ENCODE measurements at regions not wholly inside any gene's neighbourhood (a gene's known extent, or its start where the extent isn't known, plus 50 kb on each side); places are given as distances from the start of the nearest gene placed in this dataset.

DNA sequence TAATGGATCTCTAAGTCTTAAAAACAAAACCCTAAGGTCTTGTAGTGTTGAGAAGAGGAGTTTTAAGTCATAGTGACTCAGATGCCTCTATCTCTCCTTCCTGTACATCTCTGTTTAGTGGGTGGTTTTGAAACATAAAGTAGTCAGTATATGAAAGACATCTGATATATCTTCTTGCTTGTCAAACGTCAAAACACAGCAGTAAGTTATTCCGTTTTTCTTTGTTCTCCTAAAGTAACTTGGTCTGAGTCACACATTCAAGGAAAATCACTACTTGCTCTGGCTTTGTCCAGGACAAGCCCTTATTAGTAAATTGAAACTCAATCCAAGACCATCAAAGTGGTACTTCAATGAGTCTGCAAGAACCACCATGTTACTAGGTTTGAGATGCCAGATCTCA lies 1172.5 kb downstream of the BCL11B start:
- TF ChIP-seq JUN (IDR thresholded peaks at IDR 0.05; ENCODE audit: borderline replicate concordance, insufficient read depth, insufficient read length, low read depth) (no peak), POLR2A (IDR thresholded peaks at IDR 0.05; ENCODE audit: low read depth, low read length) (no peak), GATA2 (IDR thresholded peaks at IDR 0.05; ENCODE audit: insufficient read depth, insufficient read length, low read depth, low read length) (no peak), EZH2 (IDR thresholded peaks at IDR 0.05; ENCODE audit: borderline replicate concordance, low read depth, low read length, severe bottlenecking) (no peak)
- TF ChIP-seq, protein P1, sequence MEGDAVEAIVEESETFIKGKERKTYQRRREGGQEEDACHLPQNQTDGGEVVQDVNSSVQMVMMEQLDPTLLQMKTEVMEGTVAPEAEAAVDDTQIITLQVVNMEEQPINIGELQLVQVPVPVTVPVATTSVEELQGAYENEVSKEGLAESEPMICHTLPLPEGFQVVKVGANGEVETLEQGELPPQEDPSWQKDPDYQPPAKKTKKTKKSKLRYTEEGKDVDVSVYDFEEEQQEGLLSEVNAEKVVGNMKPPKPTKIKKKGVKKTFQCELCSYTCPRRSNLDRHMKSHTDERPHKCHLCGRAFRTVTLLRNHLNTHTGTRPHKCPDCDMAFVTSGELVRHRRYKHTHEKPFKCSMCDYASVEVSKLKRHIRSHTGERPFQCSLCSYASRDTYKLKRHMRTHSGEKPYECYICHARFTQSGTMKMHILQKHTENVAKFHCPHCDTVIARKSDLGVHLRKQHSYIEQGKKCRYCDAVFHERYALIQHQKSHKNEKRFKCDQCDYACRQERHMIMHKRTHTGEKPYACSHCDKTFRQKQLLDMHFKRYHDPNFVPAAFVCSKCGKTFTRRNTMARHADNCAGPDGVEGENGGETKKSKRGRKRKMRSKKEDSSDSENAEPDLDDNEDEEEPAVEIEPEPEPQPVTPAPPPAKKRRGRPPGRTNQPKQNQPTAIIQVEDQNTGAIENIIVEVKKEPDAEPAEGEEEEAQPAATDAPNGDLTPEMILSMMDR (IDR thresholded peaks at IDR 0.05; ENCODE audit: extremely low read depth in 1 of 2, insufficient read depth in 1 of 2, low read depth in 1 of 2, low read length in 2 of 2): no peak
